K562 (cell line): ENCODE measurements at regions not wholly inside any gene's neighbourhood (a gene's known extent, or its start where the extent isn't known, plus 50 kb on each side); places are given as distances from the start of the nearest gene placed in this dataset.
A peak's percentile ranks its signal among the peaks of the same experiment; 100 is the strongest.

Source experiments
- FOXM1 ChIP-seq, 2 experiments: fragments of 450-650 bp in 1 of 2; sonication (generic) in 1 of 2; formaldehyde crosslinking in 1 of 2; IDR thresholded peaks; 2 replicates each; pipeline versions ENCODE4 v1.6.1 to v1.9.0; 2017 to 2022; ENCODE audit warnings: low read depth in 2 of 2, mild to moderate bottlenecking in 2 of 2, missing genetic modification reagents in 1 of 2, moderate library complexity in 1 of 2
- GTF2A2 ChIP-seq: IDR thresholded peaks from 2 replicates; pipeline ENCODE4 v1.6.1; 2016; ENCODE audit warnings: mild to moderate bottlenecking, missing genetic modification characterization, missing compliant biosample characterization
- HMG20B ChIP-seq: fragments of 250-450 bp; sonication (Bioruptor Pico); IDR thresholded peaks from 2 replicates; pipeline ENCODE4 v1.5.0; 2021; ENCODE audit warnings: mild to moderate bottlenecking
- NFYB ChIP-seq: IDR thresholded peaks from 2 replicates; pipeline ENCODE4 v1.6.1; 2011; ENCODE audit warnings: mild to moderate bottlenecking, moderate library complexity; ENCODE audit not compliant: insufficient read length; ENCODE audit errors: extremely low read depth
- POLR2H ChIP-seq: IDR thresholded peaks from 2 replicates; pipeline ENCODE4 v1.6.1; 2016; ENCODE audit warnings: missing genetic modification characterization, low read depth, mild to moderate bottlenecking, control low read depth, missing compliant biosample characterization, moderate library complexity
- RBM17 ChIP-seq: fragments of 200-400 bp; formaldehyde crosslinking; IDR thresholded peaks from 2 replicates; pipeline ENCODE4 v1.6.1; 2017; ENCODE audit warnings: low read depth, mild to moderate bottlenecking, low read length, borderline replicate concordance
- STAG1 ChIP-seq: sonication (generic); formaldehyde crosslinking; IDR thresholded peaks from 2 replicates; pipeline ENCODE4 v1.5.0; 2020; ENCODE audit warnings: missing genetic modification reagents, borderline replicate concordance
- ZBTB12 ChIP-seq: fragments of 250-450 bp; sonication (Bioruptor Pico); IDR thresholded peaks from 2 replicates; pipeline ENCODE4 v1.4.0; 2020
- ZFP36 ChIP-seq: fragments of 150-350 bp; IDR thresholded peaks from 2 replicates; pipeline ENCODE4 v1.6.1; 2018; ENCODE audit warnings: low read length, low read depth; ENCODE audit not compliant: partially characterized antibody
- ZKSCAN1 ChIP-seq: fragments of 150-350 bp; IDR thresholded peaks from 2 replicates; pipeline ENCODE4 v1.6.1; 2016; ENCODE audit warnings: low read depth, low read length
- ZNF174 ChIP-seq: fragments of 250-450 bp; sonication (Bioruptor Pico); IDR thresholded peaks from 2 replicates; pipeline ENCODE4 v1.4.0; 2020; ENCODE audit warnings: mild to moderate bottlenecking
- ZNF224 ChIP-seq: sonication (generic); formaldehyde crosslinking; IDR thresholded peaks from 2 replicates; pipeline ENCODE4 v1.8.0; 2022; ENCODE audit warnings: mild to moderate bottlenecking, missing genetic modification reagents
- ZNF407 ChIP-seq: fragments of 450-650 bp; IDR thresholded peaks from 2 replicates; pipeline ENCODE4 v1.6.1; 2016; ENCODE audit warnings: low read depth
- TF ChIP-seq, protein P1 (sequence below): sonication (generic); formaldehyde crosslinking; IDR thresholded peaks from 2 replicates; pipeline ENCODE4 v1.4.0; 2020; ENCODE audit warnings: mild to moderate bottlenecking, missing genetic modification reagents

DNA sequence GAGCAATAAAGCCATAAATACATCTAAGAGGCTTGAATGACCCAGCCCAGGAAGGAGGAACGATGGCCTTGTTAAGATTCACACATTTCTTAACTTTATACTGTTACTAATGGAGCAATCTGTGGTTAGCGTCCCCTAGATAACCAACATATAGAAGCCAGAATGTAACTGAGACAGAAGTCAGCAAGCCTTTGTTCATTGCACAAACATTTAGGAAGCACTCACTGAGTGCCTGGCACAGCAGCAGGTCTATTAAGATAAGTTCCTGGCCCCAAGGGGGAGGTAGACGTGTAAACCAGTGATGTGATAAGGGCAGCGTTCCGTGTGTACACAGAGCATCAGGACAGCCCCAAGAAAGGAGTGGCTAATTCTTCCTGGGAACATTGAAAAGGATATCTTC lies 63.6 kb upstream of the ATL2 start (continued):
- no peak for TF ChIP-seq ZBTB12
- no peak for TF ChIP-seq HMG20B (CRISPR knock-in tag)
- no peak for TF ChIP-seq STAG1
- TF ChIP-seq, protein P1, sequence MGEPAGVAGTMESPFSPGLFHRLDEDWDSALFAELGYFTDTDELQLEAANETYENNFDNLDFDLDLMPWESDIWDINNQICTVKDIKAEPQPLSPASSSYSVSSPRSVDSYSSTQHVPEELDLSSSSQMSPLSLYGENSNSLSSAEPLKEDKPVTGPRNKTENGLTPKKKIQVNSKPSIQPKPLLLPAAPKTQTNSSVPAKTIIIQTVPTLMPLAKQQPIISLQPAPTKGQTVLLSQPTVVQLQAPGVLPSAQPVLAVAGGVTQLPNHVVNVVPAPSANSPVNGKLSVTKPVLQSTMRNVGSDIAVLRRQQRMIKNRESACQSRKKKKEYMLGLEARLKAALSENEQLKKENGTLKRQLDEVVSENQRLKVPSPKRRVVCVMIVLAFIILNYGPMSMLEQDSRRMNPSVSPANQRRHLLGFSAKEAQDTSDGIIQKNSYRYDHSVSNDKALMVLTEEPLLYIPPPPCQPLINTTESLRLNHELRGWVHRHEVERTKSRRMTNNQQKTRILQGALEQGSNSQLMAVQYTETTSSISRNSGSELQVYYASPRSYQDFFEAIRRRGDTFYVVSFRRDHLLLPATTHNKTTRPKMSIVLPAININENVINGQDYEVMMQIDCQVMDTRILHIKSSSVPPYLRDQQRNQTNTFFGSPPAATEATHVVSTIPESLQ (CRISPR knock-in tag), result no peak
- TF ChIP-seq ZNF224 (CRISPR knock-in tag), result no peak
- no peak for TF ChIP-seq RBM17
- TF ChIP-seq FOXM1 (IDR thresholded peaks at IDR 0.05; ENCODE audit: low read depth), result peak; percentile 51; the same call in 1 of the 2 replicates
- no peak for TF ChIP-seq FOXM1 (CRISPR knock-in tag; IDR thresholded peaks at IDR 0.05; ENCODE audit: low read depth)
- no peak for TF ChIP-seq ZNF407
- no peak for TF ChIP-seq GTF2A2
- TF ChIP-seq ZNF174 (CRISPR knock-in tag), result no peak
- TF ChIP-seq ZFP36, result no peak
- no peak for TF ChIP-seq POLR2H
- peak; percentile 56; the same call in 1 of the 2 replicates for TF ChIP-seq ZKSCAN1
- no peak for TF ChIP-seq NFYB
